Endometrial microvascular endothelial cells (primary cell): ENCODE measurements at regions not wholly inside any gene's neighbourhood (a gene's known extent, or its start where the extent isn't known, plus 50 kb on each side); places are given as distances from the start of the nearest gene placed in this dataset.
"Not testable (repeated sequence)": the region's sequence is repeated elsewhere in the genome, so short reads cannot be mapped to it uniquely, and the experiment has no call there.

Source experiments
- in situ Hi-C: cut with HindIII; loops from 2 replicates; pipeline ENCODE4 v1.10.0; 2017; ENCODE audit warnings: low sequenced_read_pairs, low pct_unique_long_range_greater_than_20kb; ENCODE audit errors: inconsistent ontology term

DNA sequence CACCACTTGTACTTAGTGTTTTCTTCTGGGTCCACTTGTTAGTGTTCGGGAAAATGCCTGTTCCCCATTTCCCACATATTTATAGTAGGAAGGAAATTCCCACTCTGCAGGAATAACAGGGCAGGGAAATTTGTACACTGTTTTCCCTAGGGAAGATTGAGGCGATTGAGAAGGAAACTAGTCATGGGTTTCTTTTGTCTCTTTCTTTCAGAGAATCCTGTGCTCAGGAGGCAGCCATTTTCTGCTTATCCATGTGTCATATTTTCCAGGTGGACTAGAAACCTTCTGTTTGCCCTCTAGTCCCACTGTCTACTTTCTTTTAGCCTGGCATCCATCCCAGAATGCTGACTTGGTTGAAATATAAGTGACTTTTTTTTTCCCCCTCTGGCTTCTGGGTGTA lies 299.1 kb upstream of the ANKRD50 start:
- in situ Hi-C loops = no loop called here

DNA sequence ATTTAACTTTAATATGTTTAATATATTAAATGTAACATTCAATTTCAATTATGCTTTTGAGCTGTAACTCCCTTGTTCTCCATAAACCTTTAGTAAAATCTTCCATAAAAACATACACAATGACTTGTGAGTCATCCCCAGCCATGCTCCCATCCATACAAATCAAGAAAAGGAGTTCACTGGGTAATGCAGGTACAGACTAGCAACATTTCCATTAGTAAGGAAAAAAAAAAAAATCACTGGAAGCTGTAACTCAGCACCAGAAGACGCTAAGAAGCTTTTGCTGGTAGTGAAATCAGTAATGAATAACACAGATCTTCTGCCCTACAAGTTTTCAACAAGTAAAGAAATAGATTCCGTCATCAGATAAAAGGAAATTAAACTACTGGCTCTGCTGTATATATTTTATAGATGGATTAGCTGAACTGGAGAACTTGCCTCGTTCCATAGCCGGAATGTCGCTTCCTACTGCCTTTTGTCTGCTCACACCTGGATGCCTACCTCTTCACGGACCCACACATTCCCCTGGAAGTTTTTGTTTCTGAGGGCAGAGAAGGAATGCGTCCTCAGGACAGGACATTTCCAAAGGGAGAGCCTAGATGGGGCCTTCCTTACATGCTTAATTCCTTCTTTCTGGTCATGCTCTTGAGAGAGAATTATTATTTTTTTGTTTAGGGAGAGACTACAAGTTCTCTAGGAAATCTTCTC lies 298.4 kb upstream of the ANKRD50 start:
- in situ Hi-C loops = no loop called here

DNA sequence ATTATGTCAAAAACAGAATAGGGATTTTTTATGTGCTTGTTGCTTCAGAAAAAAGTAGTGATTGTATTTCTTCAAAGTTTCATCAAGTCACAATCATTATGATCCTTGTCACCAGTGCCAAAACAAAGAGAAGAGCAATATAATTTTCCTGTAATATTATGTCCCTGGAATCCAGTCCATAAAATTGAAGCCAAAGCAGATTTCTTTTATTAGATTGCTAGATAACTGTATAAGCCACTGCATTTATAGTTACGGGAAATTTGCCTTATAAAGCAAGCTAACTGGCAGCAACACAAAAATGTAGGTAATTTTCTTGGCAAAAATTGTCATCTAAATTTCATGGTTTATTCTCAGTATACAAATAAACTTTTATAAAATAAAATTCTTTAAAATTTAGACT lies 296.1 kb upstream of the ANKRD50 start:
- in situ Hi-C loops = no loop called here

DNA sequence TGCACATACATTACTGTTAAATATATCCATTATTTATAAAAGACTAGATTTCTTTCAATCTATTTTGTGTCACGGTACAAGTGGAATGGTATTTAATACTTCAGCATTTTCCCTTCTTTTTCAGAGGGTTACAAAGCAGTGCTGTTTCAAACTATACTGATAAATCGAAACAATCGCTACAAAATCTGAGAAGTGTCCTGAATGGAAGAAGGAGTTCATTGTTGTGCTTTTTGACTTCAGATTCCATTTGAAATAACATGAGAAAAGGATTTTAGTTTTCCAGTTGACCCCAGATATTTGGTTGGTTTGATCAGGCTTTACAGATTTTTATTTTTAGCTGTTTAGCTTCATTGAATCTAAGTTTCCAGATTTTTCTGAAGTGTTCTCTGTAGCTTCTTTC lies 292.1 kb upstream of the ANKRD50 start:
- in situ Hi-C loops = no loop called here

DNA sequence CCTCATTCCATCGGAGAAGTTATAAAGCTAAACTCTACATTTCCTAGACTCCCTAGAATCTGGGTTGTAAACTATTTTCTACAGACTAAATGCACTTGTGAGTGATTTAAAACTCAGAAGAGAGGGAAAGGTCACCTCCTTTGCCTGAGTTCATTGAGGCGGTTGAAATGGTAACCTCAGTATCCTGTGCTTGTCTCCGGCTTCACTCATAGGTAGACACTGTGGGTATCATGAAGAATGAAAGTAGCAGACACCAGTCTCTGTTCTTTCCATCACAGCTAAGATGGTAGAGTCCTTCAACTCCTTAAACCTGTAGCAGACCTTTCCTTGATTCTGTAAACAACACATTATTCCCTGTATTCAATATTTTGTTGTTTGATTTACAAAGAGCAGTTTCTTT lies 291.3 kb upstream of the ANKRD50 start:
- in situ Hi-C loops = no loop called here

DNA sequence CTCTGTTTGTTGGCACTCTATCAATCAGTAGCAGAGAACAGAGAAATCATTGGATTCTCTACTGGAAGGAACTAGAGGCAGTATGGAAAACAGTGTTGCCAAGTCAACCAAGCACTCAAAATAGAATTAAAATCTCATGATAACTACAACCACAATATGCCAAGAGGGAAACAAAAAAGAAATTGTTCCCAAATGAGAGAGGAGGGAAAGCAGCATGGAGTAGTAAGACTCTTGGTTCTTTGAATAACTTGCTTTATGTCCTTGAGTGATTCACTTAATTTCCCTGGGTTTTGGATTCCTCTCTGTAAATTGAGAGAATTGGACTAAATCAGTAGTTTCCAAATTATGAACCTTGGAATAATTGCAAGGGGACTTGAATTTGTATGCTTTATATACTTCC lies 285.5 kb upstream of the ANKRD50 start:
- in situ Hi-C loops = no loop called here

DNA sequence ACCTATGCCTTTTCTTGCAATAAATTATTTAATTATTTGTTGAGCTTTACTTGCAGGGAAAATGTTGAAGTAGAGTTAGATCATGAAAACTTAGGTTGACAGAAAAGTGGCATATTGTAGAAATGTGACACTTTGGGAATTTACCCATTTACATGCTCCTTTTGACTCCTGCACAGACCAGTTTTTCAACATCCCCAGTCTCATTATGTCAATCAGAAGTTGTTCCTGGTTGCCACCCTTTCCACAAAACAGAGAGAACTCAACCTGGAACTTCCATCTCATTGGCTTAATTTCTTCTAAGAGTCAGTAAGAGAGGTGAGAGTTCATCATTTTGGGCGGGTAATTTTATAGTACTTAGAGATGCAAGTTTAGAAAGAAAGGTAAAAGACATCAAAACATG lies 284.6 kb upstream of the ANKRD50 start:
- in situ Hi-C loops = no loop called here

DNA sequence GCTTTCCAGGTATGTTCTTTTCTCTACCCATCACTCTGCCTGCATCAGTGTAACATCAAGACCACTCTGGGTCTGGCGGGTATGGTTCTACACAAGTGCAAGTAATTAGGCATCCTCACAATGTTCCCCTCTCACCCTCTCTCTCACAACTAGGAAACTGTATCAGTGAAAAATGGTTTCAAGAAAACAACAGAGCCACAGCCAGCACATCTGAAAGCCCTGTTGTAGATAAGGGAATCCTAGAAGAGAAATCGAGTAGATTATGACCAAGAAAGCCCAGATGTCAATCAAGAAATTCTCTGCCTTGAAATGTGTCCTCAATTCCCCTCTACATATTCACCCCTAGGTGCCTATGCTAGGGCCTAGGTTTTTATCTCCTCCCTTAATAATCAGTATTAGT lies 281.3 kb upstream of the ANKRD50 start:
- in situ Hi-C loops = no loop called here

DNA sequence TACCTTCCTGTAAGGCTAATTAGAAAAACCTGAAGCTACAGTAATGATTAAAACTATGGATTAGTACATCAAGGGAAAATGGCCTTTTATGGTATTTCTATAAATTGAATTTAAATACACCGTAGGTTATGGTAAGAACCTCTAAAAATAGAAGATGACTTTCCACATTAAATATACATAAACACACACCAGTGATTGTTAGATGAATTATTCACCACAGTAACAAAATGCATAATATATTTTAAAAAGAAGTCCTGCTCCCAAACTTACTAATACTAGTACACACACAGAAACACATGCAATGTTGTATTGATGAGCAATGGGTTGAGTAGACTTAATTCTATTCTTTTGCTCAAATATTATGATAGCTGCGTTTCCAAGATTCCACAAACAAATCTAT lies 277.9 kb upstream of the ANKRD50 start:
- in situ Hi-C loops = no loop called here

DNA sequence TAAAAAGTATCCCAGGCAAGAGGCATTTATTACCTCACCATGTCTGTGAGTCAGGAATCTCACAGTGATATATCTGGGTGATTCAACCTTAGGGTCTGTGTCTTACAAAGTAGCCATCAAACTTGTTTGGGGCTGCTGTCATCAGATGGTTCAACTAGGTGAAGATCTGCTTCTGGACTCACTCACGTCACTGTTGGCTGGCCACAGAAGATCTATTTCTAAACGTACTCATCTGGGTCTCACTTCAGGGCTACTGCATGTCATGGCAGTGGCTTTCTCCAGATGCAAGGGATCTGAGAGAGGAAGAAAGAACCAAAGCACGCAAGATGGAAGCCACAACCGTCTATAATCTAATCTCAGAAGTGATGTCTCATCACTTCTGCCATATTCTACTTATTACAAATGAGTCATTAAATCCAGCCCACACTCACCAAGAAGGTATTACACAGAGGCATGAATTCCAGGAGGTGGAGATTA lies 267.8 kb upstream of the ANKRD50 start:
- in situ Hi-C loops = no loop called here

DNA sequence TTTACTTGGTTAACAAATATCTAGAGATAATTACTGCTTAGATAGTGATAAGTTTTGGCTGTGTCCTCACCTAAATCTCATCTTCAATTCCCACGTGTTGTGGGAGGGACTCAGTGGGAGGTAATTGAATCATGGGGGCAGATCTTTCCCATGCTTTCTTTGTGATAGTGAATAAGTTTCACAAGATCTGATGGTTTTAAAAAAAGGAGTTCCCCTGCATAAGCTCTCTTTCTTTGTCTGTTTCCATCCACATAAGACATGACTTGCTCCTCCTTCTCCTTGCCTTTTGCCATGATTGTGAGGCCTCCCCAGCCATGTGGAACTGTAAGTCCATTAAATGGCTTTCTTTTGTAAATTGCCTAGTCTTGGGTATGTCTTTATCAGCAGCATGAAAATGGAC lies 266.0 kb upstream of the ANKRD50 start:
- in situ Hi-C loops = not testable (repeated sequence)

DNA sequence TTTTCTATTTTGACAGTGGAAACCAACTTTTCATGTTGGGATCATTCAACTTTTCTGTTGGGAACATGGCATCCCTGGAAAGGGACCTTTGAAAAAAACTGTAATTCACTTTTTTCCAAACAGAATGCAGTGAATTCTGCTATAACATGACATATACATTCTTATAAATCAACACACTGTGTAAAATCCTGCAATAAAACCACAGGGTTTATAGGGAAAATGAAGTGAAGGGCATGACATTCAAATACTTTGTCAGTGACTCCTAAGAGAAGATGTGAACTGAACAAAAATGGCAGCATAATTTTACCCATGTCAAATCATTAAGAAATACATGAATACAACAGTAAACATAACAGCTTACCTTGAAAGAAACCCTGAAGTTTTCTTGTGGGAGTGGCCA lies 264.5 kb upstream of the ANKRD50 start:
- in situ Hi-C loops = no loop called here

DNA sequence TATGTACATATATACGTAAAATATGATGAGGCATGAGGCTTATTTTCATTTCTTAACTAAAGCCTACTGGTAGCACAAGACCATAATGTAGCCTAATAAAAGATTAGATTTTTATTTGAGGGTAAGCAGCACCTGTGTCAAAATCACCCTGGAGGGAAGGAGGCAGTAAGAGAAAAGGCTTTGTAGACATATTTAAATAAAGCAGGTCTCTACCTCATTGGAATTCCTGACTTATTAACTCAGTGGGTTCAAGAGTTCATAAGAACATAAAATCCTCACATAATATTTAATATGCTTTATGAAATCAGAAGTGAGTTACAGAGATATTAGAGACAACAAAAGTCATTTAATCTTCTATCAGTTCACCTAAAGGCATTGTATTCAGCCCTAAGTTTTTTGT lies 261.6 kb upstream of the ANKRD50 start:
- in situ Hi-C loops = no loop called here

DNA sequence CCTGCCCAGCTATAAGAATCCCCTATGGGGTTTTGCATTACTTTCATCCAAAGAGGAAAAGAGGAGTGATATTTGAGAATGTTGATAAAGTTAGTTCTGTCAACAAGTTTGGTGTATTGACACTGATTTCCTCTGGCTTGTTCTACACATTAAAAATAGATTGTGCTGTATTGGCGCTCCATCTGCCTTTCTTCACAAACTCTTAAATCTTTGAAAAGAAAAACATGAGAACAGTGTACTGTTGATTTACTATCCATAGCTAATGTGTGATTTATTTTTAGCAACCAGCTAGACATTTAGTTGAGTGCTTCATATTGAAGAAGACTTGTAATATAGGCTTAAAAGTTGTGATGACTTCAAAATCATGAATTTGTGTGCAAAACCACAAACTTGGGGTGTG lies 261.2 kb upstream of the ANKRD50 start:
- in situ Hi-C loops = no loop called here

DNA sequence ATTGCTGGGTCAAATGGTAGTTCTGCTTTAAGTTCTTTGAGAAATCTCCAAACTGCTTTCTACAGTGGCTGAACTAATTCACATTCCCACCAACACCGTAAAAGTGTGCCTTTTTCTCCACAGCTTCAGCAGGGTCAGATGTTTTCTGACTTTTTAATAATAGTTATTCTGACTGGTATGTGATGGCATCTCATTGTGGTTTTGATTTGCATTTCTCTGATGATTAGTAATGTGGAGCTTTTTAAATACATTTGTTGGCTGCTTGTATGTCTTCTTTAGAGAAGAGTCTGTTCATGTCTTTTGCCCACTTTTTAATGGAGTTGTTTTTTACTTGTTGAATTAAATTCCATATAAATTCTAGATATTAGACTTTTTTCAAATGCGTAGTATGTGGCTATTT lies 257.5 kb upstream of the ANKRD50 start:
- in situ Hi-C loops = no loop called here

DNA sequence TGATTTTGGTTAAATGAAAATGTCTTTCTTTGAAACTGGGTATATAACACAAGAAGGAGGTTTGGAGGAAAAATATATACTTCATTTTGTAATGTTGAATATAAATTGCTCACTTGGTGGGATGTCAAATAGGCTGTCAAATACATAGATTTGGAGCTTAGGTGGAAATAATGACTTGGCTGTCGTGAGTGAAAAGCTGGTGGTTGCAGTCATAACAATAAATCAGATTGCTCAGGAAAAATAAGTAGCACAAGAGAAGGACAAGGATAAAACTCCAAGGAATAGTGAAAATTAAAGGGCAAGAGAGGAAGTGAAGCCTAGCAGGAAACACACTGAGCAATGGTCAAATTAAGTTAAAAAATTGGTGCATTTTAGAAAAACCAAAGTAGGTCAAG lies 253.0 kb upstream of the ANKRD50 start:
- in situ Hi-C loops = no loop called here

DNA sequence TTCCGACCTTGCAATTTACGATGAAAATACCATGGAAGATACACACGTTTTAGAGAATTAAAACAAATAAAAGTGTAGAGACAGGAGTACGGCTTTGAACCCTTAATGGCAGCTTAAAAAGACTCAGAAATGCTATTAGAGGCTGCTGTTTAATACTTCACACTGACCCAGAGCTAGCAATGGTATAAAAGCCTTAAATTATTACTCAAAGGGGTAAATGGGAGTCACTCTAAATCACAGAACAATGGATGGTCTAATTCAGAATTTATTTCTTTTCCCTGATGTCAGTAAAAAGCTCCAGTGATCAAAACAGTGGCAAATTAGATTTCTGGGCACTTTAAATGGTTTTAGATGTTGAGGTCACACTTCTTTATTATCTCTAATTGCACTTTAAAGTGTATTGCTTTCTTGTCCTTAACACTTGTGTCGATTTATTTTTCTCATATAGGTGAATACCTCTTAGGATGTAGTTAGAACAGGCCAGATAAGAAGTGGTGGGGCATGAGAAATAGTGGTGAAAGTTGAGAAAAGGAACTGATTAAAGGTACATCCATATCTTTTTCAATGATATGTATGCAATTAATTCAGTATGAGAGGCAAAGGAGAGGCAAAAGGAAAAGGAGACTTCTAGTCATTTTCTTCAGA lies 252.4 kb upstream of the ANKRD50 start:
- in situ Hi-C loops = no loop called here

DNA sequence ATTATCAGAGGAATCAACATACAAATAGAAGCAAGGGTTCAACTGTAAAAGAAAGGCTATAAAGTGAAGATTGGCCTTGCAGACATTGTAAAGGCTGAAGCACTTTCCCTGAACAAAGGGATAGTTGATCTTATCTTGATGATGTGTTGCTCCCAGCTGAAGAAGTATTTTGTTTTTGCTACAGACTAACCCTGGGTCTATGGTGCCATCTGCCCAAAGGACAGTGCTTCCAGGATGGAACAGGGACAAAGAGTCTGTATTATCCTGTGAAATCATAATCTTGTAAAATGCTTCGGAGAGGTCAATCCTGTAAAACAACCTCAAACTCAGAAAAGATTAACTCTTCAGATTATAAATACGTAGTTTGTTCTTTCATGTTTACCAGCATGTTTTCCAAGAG lies 251.7 kb upstream of the ANKRD50 start:
- in situ Hi-C loops = no loop called here

DNA sequence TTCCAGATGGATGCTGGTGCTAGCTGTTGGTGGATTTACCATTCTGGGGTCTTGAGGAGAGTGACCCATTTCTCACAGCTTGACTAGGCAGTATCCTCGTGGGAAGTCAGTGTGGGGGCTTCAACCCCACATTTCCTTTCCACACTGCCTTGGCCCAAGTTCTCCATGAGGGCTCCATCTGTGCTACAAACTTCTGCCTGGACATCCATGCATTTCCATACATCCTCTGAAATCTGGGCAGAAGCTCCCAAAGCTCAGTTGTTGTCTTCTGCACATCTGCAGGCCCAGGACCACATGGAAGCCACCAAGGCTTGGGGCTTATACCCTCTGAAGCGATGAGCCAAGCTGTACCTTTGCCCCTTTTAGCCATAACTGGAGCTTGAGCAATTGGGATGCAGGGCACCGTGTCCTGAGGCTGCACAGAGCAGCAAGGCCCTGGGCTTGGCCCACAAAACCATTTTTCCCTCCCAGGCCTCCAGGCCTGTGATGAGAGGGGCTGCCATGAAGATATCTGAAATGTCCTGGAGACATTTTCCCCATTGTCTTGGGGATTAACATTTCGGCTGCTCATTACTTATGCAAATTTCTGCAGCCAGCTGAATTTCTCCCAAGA lies 248.7 kb upstream of the ANKRD50 start:
- in situ Hi-C loops = no loop called here

DNA sequence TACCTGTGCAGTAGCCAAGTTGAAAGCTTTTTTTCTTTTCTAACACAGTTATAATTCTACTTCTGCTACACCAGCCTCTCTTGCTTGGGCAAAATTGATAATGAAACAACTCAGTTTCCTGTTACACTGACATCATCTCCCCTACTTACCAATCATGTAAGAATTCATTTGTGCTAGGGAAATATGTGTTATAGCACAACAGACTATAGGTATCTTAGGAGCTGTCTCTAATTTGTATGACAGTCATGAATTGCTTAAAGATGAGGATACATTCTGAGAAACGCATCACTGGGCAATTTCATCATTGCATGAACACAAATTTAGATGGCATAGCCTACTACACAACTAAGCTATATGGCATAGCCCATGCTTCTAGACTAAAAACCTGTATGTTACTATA lies 246.3 kb upstream of the ANKRD50 start:
- in situ Hi-C loops = no loop called here
